ENCODE measurements at regions not wholly inside any gene's neighbourhood (a gene's known extent, or its start where the extent isn't known, plus 50 kb on each side); places are given as distances from the start of the nearest gene placed in this dataset.

DNA sequence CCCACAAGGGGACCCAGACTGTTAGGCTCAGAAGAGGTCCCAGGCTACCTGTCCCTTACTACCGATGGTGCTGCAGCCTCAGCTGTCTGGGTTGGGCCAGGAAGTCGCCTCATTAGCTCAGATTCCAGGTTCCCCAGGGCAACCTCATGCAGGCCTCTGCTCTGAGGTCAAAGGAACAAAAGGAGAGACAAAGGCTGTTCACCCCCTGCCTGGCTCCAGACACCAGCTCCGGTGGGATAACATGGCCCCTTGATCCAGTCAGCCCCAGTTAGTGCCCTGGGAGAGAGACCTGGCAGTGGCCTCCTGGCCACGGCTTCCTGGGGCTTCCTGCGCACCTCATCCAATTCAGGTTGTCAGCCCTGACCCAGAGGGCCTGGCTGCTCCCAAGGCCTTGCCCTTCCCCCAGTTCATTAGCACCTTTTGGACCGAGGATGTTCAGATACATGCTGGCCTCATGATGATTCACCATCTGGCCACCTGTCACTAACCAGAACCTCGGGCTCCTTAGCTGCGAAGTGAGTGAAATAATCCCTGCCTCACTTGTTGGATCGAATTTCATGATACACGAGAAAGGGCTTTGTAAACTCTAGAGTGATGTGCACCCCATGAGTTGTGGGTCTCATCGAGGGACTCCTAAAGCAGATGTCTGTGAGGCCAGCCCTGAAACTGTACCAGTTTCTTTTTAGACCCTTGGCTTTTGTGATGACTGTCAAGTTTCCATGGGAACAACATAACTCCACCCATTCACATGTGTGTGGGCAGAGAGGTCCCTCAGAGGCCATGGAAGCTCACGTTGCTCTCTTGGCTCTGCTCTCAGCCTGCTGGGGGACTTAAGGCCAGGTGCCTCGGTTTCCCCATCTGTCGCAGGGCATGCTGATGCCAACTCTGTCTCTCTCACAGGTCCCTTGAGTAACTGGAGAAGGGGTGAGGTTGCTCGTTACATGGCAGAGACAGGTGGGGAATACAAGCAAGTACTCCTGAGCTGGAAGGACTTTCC, 79.5 kb upstream of the PCBD1 start:
- Histone ChIP-seq H3F3A (ENCODE audit: insufficient read depth, low read length) (no peaks in the 10 kb centered on the region), H3K4me1 (ENCODE audit: insufficient read depth, low read length, severe bottlenecking) (no peaks in the 10 kb centered on the region), H3K4me2 (ENCODE audit: low read length) (no peak overlapping the region), H3K27me3 (ENCODE audit: insufficient read depth, low read length) (no peaks in the 10 kb centered on the region), H3K36me3 (ENCODE audit: insufficient read depth, low read length) (no peaks in the 10 kb centered on the region), H3K79me2 (ENCODE audit: insufficient read depth, low read length) (no peaks in the 10 kb centered on the region), H3K27ac (ENCODE audit: low read depth, low read length, poor library complexity, severe bottlenecking) (no peak overlapping the region), H3K9me3 (ENCODE audit: low read length) (peaks cover 4% of the 10 kb centered on the region), H4K20me1 (ENCODE audit: insufficient read depth, low read length) (no peaks in the 10 kb centered on the region), H3K4me3 (ENCODE audit: low read depth, low read length, poor library complexity, severe bottlenecking) (no peak overlapping the region), H3K9ac (ENCODE audit: low read length) (no peak overlapping the region), H3K9me2 (ENCODE audit: low read depth, low read length) (no peaks in the 10 kb centered on the region), H2AFZ (ENCODE audit: low read length) (no peak overlapping the region)
- TF ChIP-seq, protein P1, sequence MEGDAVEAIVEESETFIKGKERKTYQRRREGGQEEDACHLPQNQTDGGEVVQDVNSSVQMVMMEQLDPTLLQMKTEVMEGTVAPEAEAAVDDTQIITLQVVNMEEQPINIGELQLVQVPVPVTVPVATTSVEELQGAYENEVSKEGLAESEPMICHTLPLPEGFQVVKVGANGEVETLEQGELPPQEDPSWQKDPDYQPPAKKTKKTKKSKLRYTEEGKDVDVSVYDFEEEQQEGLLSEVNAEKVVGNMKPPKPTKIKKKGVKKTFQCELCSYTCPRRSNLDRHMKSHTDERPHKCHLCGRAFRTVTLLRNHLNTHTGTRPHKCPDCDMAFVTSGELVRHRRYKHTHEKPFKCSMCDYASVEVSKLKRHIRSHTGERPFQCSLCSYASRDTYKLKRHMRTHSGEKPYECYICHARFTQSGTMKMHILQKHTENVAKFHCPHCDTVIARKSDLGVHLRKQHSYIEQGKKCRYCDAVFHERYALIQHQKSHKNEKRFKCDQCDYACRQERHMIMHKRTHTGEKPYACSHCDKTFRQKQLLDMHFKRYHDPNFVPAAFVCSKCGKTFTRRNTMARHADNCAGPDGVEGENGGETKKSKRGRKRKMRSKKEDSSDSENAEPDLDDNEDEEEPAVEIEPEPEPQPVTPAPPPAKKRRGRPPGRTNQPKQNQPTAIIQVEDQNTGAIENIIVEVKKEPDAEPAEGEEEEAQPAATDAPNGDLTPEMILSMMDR (IDR thresholded peaks at IDR 0.05; ENCODE audit: low read length) = no peak
- TF ChIP-seq EZH2 (IDR thresholded peaks at IDR 0.05; ENCODE audit: borderline replicate concordance, low read length) = no peak

GRCh38 chr10:70969188-70969587, 80.8 kb upstream of the PCBD1 start:
- H3K36me3 ChIP-seq (ENCODE audit: insufficient read depth, low read length) = no peaks in the 10 kb centered on the region
- H3K27ac ChIP-seq (ENCODE audit: low read depth, low read length, poor library complexity, severe bottlenecking) = no peak overlapping the region
- no peak overlapping the region for H2AFZ ChIP-seq (ENCODE audit: low read length)
- H3K4me1 ChIP-seq (ENCODE audit: insufficient read depth, low read length, severe bottlenecking) = no peaks in the 10 kb centered on the region
- H4K20me1 ChIP-seq (ENCODE audit: insufficient read depth, low read length) = no peaks in the 10 kb centered on the region
- no peak overlapping the region for H3K4me3 ChIP-seq (ENCODE audit: low read depth, low read length, poor library complexity, severe bottlenecking)
- TF ChIP-seq EZH2 (IDR thresholded peaks at IDR 0.05; ENCODE audit: borderline replicate concordance, low read length) = no peak
- TF ChIP-seq, protein P1 (IDR thresholded peaks at IDR 0.05; ENCODE audit: low read length) = no peak
- no peaks in the 10 kb centered on the region for H3K27me3 ChIP-seq (ENCODE audit: insufficient read depth, low read length)
- no peak overlapping the region for H3K9ac ChIP-seq (ENCODE audit: low read length)
- no peaks in the 10 kb centered on the region for H3K9me2 ChIP-seq (ENCODE audit: low read depth, low read length)
- no peaks in the 10 kb centered on the region for H3F3A ChIP-seq (ENCODE audit: insufficient read depth, low read length)
- H3K4me2 ChIP-seq (ENCODE audit: low read length) = no peak overlapping the region
- no peaks in the 10 kb centered on the region for H3K79me2 ChIP-seq (ENCODE audit: insufficient read depth, low read length)
- H3K9me3 ChIP-seq (ENCODE audit: low read length) = peaks cover 4% of the 10 kb centered on the region

DNA sequence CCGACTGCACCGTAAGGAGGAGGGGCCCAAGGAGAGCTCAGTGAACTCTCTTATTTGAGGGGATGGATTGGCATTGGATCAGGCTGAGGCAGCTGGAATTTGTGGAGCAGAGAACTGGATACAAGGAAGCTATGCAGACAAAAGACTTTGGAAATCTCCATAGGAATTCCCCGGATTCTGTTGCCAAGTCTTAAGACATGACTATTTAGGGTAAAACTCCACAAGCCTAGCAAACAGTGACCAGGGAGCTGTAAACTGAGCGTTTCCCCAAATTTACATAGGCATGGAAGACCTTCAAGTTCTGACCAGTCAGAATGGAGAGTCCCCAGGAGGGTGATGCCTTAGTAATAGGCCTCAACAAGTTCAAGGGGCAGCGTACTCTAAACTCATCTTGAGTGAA, 82.5 kb upstream of the PCBD1 start:
- Histone ChIP-seq H3K9me2 (ENCODE audit: low read depth, low read length) (no peaks in the 10 kb centered on the region), H2AFZ (ENCODE audit: low read length) (no peak overlapping the region), H3F3A (ENCODE audit: insufficient read depth, low read length) (no peaks in the 10 kb centered on the region), H3K79me2 (ENCODE audit: insufficient read depth, low read length) (no peaks in the 10 kb centered on the region), H3K27me3 (ENCODE audit: insufficient read depth, low read length) (no peaks in the 10 kb centered on the region), H3K4me2 (ENCODE audit: low read length) (no peak overlapping the region), H3K27ac (ENCODE audit: low read depth, low read length, poor library complexity, severe bottlenecking) (no peak overlapping the region), H3K4me1 (ENCODE audit: insufficient read depth, low read length, severe bottlenecking) (no peaks in the 10 kb centered on the region), H3K9me3 (ENCODE audit: low read length) (peaks cover 4% of the 10 kb centered on the region), H3K4me3 (ENCODE audit: low read depth, low read length, poor library complexity, severe bottlenecking) (no peak overlapping the region), H4K20me1 (ENCODE audit: insufficient read depth, low read length) (no peaks in the 10 kb centered on the region), H3K9ac (ENCODE audit: low read length) (no peak overlapping the region), H3K36me3 (ENCODE audit: insufficient read depth, low read length) (no peaks in the 10 kb centered on the region)
- no peak for TF ChIP-seq EZH2 (IDR thresholded peaks at IDR 0.05; ENCODE audit: borderline replicate concordance, low read length)
- TF ChIP-seq, protein P1 (IDR thresholded peaks at IDR 0.05; ENCODE audit: low read length) = no peak
